IMR-90 (cell line): ENCODE measurements at regions not wholly inside any gene's neighbourhood (a gene's known extent, or its start where the extent isn't known, plus 50 kb on each side); places are given as distances from the start of the nearest gene placed in this dataset.

Experiments
- ATAC-seq: fragments of 200-7000 bp; cut with Tn5 transposase; 2 replicates; pipeline ENCODE4 v1.9.1; 2020; ENCODE audit warnings: low read depth, mild to moderate bottlenecking, moderate library complexity
- BruUV-seq: library from RNA; stranded (reverse); fragments of 400-500 nt; replicated peaks from 2 replicates; lab custom pipeline; 2021; lab: Mats Ljungman, UMichigan
- CTCF ChIA-PET: fragments of 300-600 bp; formaldehyde crosslinking; extraction: SDS; loops from one replicate; lab custom pipeline; 2021; ENCODE audit warnings: antibody characterized with exemption; lab: Yijun Ruan, JAX
- POLR2A ChIA-PET: fragments of 300-600 bp; sonication (Branson Sonifier 250); formaldehyde crosslinking; loops from one replicate; lab custom pipeline; 2022; ENCODE audit warnings: antibody characterized with exemption; ENCODE audit not compliant: unreplicated experiment; lab: Charles Lee
- DNase-seq: peaks from one replicate; pipeline ENCODE4 v3.0.0; 2013
- H2AFZ ChIP-seq: replicated peaks from 2 replicates; pipeline ENCODE3; 2013; ENCODE audit warnings: low read length, mild to moderate bottlenecking; ENCODE audit not compliant: poor library complexity
- H2AK5ac ChIP-seq: 2 replicates; pipeline ENCODE4 v1.6.1; 2013; ENCODE audit warnings: low read depth, low read length, inconsistent platforms
- H2AK9ac ChIP-seq: replicated peaks from 2 replicates; pipeline ENCODE3; 2013; ENCODE audit warnings: mild to moderate bottlenecking, low read depth, low read length, moderate library complexity; ENCODE audit not compliant: poor library complexity
- H2BK120ac ChIP-seq: 2 replicates; pipeline ENCODE4 v1.6.1; 2013; ENCODE audit warnings: low read depth, low read length, inconsistent platforms
- H2BK15ac ChIP-seq: 3 replicates; pipeline ENCODE4 v1.6.1; 2013; ENCODE audit warnings: low read depth, low read length, inconsistent platforms
- H2BK20ac ChIP-seq: 2 replicates; pipeline ENCODE4 v1.6.1; 2013; ENCODE audit warnings: low read depth, mild to moderate bottlenecking, inconsistent platforms, low read length, moderate library complexity
- H2BK5ac ChIP-seq: 2 replicates; pipeline ENCODE4 v1.6.1; 2013; ENCODE audit warnings: mild to moderate bottlenecking, low read depth, low read length, inconsistent platforms; ENCODE audit not compliant: poor library complexity, severe bottlenecking
- H3K14ac ChIP-seq: replicated peaks from 2 replicates; pipeline ENCODE4 v1.6.1; 2013; ENCODE audit warnings: low read depth, low read length, inconsistent platforms
- H3K18ac ChIP-seq: 2 replicates; pipeline ENCODE4 v1.6.1; 2013; ENCODE audit warnings: low read depth, low read length, control low read depth
- H3K23ac ChIP-seq: 2 replicates; pipeline ENCODE4 v1.6.1; 2013; ENCODE audit warnings: low read depth, low read length, inconsistent platforms
- H3K27ac ChIP-seq: 2 replicates; pipeline ENCODE4 v1.5.1; 2013; ENCODE audit warnings: mild to moderate bottlenecking, control low read depth, low read length; ENCODE audit not compliant: insufficient read depth
- H3K27me3 ChIP-seq: 2 replicates; pipeline ENCODE4 v1.6.1; 2013; ENCODE audit warnings: low read length; ENCODE audit not compliant: control insufficient read depth, insufficient read depth
- H3K36me3 ChIP-seq: 2 replicates; pipeline ENCODE4 v1.6.1; 2013; ENCODE audit warnings: low read length, mixed read lengths; ENCODE audit not compliant: control insufficient read depth, insufficient read depth
- H3K4ac ChIP-seq: 2 replicates; pipeline ENCODE4 v1.6.1; 2013; ENCODE audit warnings: low read depth, low read length, inconsistent platforms
- H3K4me1 ChIP-seq: 2 replicates; pipeline ENCODE4 v1.6.1; 2013; ENCODE audit warnings: low read length, mixed read lengths; ENCODE audit not compliant: control insufficient read depth, insufficient read depth
- H3K4me2 ChIP-seq: 2 replicates; pipeline ENCODE4 v1.6.1; 2013; ENCODE audit warnings: low read depth, mild to moderate bottlenecking, control low read depth, low read length, moderate library complexity
- H3K4me3 ChIP-seq: 2 replicates; pipeline ENCODE4 v1.5.1; 2013; ENCODE audit warnings: low read depth, mild to moderate bottlenecking, control low read depth, low read length, moderate library complexity; ENCODE audit not compliant: insufficient read depth
- H3K56ac ChIP-seq: 2 replicates; pipeline ENCODE4 v1.6.1; 2013; ENCODE audit warnings: low read length, inconsistent platforms; ENCODE audit not compliant: insufficient read depth; ENCODE audit errors: extremely low read depth
- H3K79me1 ChIP-seq, 2 experiments: 2 replicates each; pipeline ENCODE4 v1.6.1; 2013; ENCODE audit warnings: low read length in 2 of 2, inconsistent platforms in 1 of 2, low read depth in 1 of 2
- H3K9ac ChIP-seq: 2 replicates; pipeline ENCODE4 v1.6.1; 2013; ENCODE audit warnings: low read depth, low read length, control low read depth
- H3K9me1 ChIP-seq: 2 replicates; pipeline ENCODE4 v1.6.1; 2013; ENCODE audit warnings: low read length, inconsistent platforms; ENCODE audit not compliant: insufficient read depth
- H3K9me3 ChIP-seq: 2 replicates; pipeline ENCODE4 v1.6.1; 2013; ENCODE audit warnings: low read length; ENCODE audit not compliant: control insufficient read depth, insufficient read depth
- H4K20me1 ChIP-seq: 2 replicates; pipeline ENCODE4 v1.6.1; 2013; ENCODE audit warnings: low read length, inconsistent platforms; ENCODE audit not compliant: insufficient read depth
- H4K5ac ChIP-seq: 2 replicates; pipeline ENCODE4 v1.6.1; 2013; ENCODE audit warnings: mild to moderate bottlenecking, low read depth, low read length, control low read depth
- H4K8ac ChIP-seq, 2 experiments: 2 replicates each; pipeline ENCODE4 v1.6.1; 2013; ENCODE audit warnings: low read depth in 2 of 2, low read length in 2 of 2, control low read depth in 1 of 2, inconsistent platforms in 1 of 2
- H4K91ac ChIP-seq: 2 replicates; pipeline ENCODE4 v1.6.1; 2013; ENCODE audit warnings: low read depth, low read length, inconsistent platforms; ENCODE audit not compliant: insufficient read depth
- MXI1 ChIP-seq: IDR thresholded peaks from 2 replicates; pipeline ENCODE4 v1.6.1; 2012; ENCODE audit warnings: low read depth, mild to moderate bottlenecking, low read length, moderate library complexity, borderline replicate concordance
- WGBS, 2 experiments: methylation state at CpG; one replicate each; pipeline versions ENCODE4 v1.1.5 to v1.1.7; 2013; ENCODE audit warnings: missing lambda C conversion rate in 2 of 2; ENCODE audit not compliant: insufficient read length in 1 of 2; ENCODE audit errors: extremely low coverage in 2 of 2; 5-methylcytosine and 5-hydroxymethylcytosine counted together
- dilution Hi-C: fragments of 300-500 bp; cut with HindIII; formaldehyde crosslinking; loops from one replicate; pipeline ENCODE4 v1.14.3; 2018; ENCODE audit warnings: low sequenced_read_pairs; ENCODE audit not compliant: unreplicated experiment
- in situ Hi-C: fragments of 300-500 bp; cut with MboI; formaldehyde crosslinking; loops from 3 replicates; pipeline ENCODE4 v1.14.3; 2019; ENCODE audit warnings: low sequenced_read_pairs, inconsistent platforms, mixed read lengths
- intact Hi-C: fragments of 100-400 bp; cut with micrococcal nuclease; formaldehyde crosslinking; loops from 2 replicates; pipeline ENCODE4 v1.10.0; 2022

GRCh38 chr20:55677011-55677410 is 328.3 kb downstream of the CBLN4 start:
- Histone ChIP-seq H3K4me3 (no peak overlapping the region), H2BK15ac (no peak overlapping the region), H2AK5ac (no peak overlapping the region), H3K79me1 (no peaks in the 10 kb centered on the region), H4K91ac (no peak overlapping the region), H3K18ac (no peak overlapping the region), H3K9me1 (no peaks in the 10 kb centered on the region), H3K27ac (no peak overlapping the region), H3K23ac (no peak overlapping the region), H2BK20ac (no peak overlapping the region), H4K20me1 (no peaks in the 10 kb centered on the region), H2BK5ac (no peak overlapping the region), H2AK9ac (no peak overlapping the region), H3K9me3 (peaks cover 8% of the 10 kb centered on the region; the same call in 1 of the 2 replicates), H3K36me3 (no peaks in the 10 kb centered on the region), H3K9ac (no peak overlapping the region), H3K56ac (no peak overlapping the region), H2BK120ac (no peak overlapping the region), H3K27me3 (no peaks in the 10 kb centered on the region), H4K8ac (no peak overlapping the region), H4K5ac (no peak overlapping the region), H3K4ac (no peak overlapping the region), H2AFZ (no peak overlapping the region), H3K14ac (no peak overlapping the region), H3K4me1 (no peaks in the 10 kb centered on the region), H3K4me2 (no peak overlapping the region)
- no TSS peak for BruUV-seq
- ATAC-seq (no peak), DNase-seq (no peak)
- ChIA-PET POLR2A (no interaction called here), CTCF (no interaction called here)
- dilution Hi-C loops (no loop called here), in situ Hi-C loops (no loop called here), intact Hi-C loops (no loop called here)
- no CpG with 5 or more reads among the region's 5 CpGs for WGBS, 2 experiments
- TF ChIP-seq MXI1: no peak
